ENCODE measurements at regions not wholly inside any gene's neighbourhood (a gene's known extent, or its start where the extent isn't known, plus 50 kb on each side); places are given as distances from the start of the nearest gene placed in this dataset.
A peak's percentile ranks its signal among the peaks of the same experiment; 100 is the strongest.
"Not testable (repeated sequence)": the region's sequence is repeated elsewhere in the genome, so short reads cannot be mapped to it uniquely, and the experiment has no call there.

DNA sequence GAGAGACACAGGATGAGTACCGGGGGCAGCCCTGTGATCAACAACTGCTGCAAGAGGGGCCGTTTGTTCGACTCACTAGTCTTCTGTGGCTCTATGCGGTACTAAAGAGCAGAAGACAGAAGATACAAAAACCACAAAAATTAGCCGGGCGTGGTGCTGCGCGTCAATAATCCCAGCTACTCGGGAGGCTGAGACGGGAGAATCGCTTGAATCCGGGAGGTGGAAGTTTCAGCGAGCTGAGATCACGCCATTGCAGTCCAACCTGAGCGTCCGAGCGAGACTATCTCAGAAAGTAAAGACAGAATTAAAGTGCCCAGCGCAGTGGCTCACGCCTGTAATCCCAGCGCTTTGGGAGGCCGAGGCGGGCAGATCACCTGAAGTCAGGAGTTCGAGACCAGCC lies 71.0 kb upstream of the RNU2-1 start:
- not testable (repeated sequence) for DNase-seq; H3K27me3 Mint-ChIP-seq; ATAC-seq (replicated peaks); H3K4me3 Mint-ChIP-seq; H3K36me3 Mint-ChIP-seq (ENCODE audit: insufficient read depth); H3K27ac Mint-ChIP-seq; H3K4me1 Mint-ChIP-seq (ENCODE audit: low read depth in 2 of 2); H3K9me3 Mint-ChIP-seq

DNA sequence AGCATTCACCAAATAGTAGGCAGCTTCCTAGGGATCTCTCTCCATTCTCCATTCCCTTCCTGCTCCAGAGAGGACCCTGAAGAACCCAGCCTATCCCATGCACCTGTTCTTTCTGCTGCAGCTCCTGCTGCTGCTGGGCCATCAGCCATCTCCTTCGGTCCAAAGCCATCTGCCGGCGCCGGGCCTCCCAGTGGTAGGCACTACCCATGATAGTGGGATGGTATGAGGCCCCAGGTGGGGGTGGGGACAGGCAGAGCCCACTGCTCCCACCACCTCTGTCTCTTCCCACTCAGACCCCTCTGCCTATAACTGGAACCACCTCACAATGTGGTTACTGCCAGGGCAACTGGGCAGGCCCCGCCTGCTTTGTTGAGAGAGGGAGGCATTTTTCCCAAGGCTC lies 69.3 kb upstream of the RNU2-1 start:
- not testable (repeated sequence) for H3K9me3 Mint-ChIP-seq; ATAC-seq (replicated peaks)

GRCh38 chr17:43299300-43300076 lies 65.7 kb upstream of the RNU2-1 start:
- not testable (repeated sequence) for DNase-seq; H3K4me3 Mint-ChIP-seq; ATAC-seq (replicated peaks); H3K4me1 Mint-ChIP-seq (ENCODE audit: low read depth in 2 of 2); H3K9me3 Mint-ChIP-seq; H3K27me3 Mint-ChIP-seq; H3K36me3 Mint-ChIP-seq (ENCODE audit: insufficient read depth); H3K27ac Mint-ChIP-seq

More for the DNA sequence above, 69.3 kb upstream of the RNU2-1 start:
- not testable (repeated sequence) for H3K36me3 Mint-ChIP-seq (ENCODE audit: insufficient read depth); H3K4me3 Mint-ChIP-seq; DNase-seq; H3K27ac Mint-ChIP-seq; H3K4me1 Mint-ChIP-seq (ENCODE audit: low read depth in 2 of 2); H3K27me3 Mint-ChIP-seq

GRCh38 chr17:43289670-43290069 lies 55.9 kb upstream of the RNU2-1 start:
- not testable (repeated sequence) for H3K36me3 Mint-ChIP-seq (ENCODE audit: insufficient read depth); ATAC-seq (replicated peaks)

DNA sequence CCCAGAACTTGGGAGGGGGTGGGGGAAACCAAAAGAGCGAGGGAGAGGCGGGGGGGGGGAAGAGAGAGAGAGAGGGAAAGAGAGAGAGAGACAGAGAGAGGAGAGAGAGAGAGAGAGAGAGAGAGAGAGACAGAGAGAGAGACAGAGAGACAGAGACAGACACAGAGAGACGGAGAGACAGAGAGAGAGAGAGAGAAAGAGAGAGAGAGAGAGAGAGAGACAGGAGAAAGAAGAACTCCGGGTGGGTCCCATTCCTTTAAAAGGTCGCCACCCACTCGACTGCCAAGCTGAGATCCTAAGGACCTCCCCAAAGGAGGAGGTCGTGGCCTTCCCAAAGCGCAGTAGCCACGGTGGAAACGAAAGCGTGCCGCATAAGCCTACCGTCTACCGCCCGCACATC lies 49.8 kb upstream of the RNU2-1 start:
- ATAC-seq (replicated peaks); H3K36me3 Mint-ChIP-seq (ENCODE audit: insufficient read depth); H3K27me3 Mint-ChIP-seq; DNase-seq; H3K9me3 Mint-ChIP-seq; H3K4me1 Mint-ChIP-seq (ENCODE audit: low read depth in 2 of 2); H3K27ac Mint-ChIP-seq: not testable (repeated sequence)
- H3K4me3 Mint-ChIP-seq: peak overlapping the region in 1 of 2 donors; percentile 55

More at GRCh38 chr17:43289670-43290069, 55.9 kb upstream of the RNU2-1 start:
- H3K27ac Mint-ChIP-seq; DNase-seq; H3K4me3 Mint-ChIP-seq; H3K27me3 Mint-ChIP-seq; H3K9me3 Mint-ChIP-seq; H3K4me1 Mint-ChIP-seq (ENCODE audit: low read depth in 2 of 2): not testable (repeated sequence)
